ENCODE measurements at regions not wholly inside any gene's neighbourhood (a gene's known extent, or its start where the extent isn't known, plus 50 kb on each side); places are given as distances from the start of the nearest gene placed in this dataset.

DNA sequence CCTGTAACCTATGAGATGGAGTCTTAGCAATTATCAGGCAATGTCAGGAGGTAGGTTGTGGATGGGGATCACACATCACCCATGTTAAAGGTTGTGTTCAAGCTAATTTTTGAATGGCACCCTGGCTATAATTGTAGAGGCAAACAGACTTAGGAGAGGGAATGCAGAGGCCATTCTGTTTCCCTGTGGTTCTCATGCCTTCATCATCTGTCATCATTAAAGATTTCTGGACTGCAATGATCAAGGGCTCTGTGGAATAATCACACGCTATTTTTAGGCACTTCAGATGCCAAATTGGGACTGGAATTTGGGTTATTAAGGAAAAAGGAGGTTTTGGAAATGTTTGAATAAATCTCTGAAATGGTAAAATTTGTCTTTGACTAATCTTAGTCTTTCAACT, 1065.4 kb downstream of the TAF11L14 start:
- TF ChIP-seq TOX (CRISPR knock-in tag; IDR thresholded peaks at IDR 0.05; ENCODE audit: borderline replicate concordance) (no peak), ZNF70 (CRISPR knock-in tag; IDR thresholded peaks at IDR 0.05) (no peak), CREB5 (CRISPR knock-in tag; IDR thresholded peaks at IDR 0.05; ENCODE audit: low read depth) (no peak)
